MCF 10A (cell line): ENCODE measurements at regions not wholly inside any gene's neighbourhood (a gene's known extent, or its start where the extent isn't known, plus 50 kb on each side); places are given as distances from the start of the nearest gene placed in this dataset.

Experiments
- BruUV-seq: library from RNA; stranded (reverse); fragments of 400-500 nt; replicated peaks from 2 replicates; lab custom pipeline; 2021; lab: Mats Ljungman, UMichigan
- CTCF ChIA-PET: fragments of 300-600 bp; sonication (Branson Sonifier 250); formaldehyde crosslinking; extraction: SDS; loops from one replicate; lab custom pipeline; 2021; ENCODE audit warnings: antibody characterized with exemption, inconsistent platforms; lab: Yijun Ruan, JAX
- POLR2A ChIA-PET: fragments of 300-600, 350-650 bp; sonication (Branson Sonifier 250); formaldehyde crosslinking; extraction: SDS; loops from one replicate; lab custom pipeline; 2020; ENCODE audit warnings: antibody characterized with exemption, inconsistent platforms; lab: Yijun Ruan, JAX
- DNase-seq: peaks from one replicate; pipeline ENCODE4 v3.0.0-alpha.2; 2018; ENCODE audit not compliant: unreplicated experiment
- H3K27ac Mint-ChIP-seq: one replicate; pipeline ENCODE4 v1.8.0; 2022; ENCODE audit warnings: mild to moderate bottlenecking, low read depth, mixed read lengths; ENCODE audit not compliant: unreplicated experiment
- H3K27me3 Mint-ChIP-seq: one replicate; pipeline ENCODE4 v1.8.0; 2022; ENCODE audit warnings: mixed read lengths; ENCODE audit not compliant: insufficient read depth, unreplicated experiment
- H3K36me3 Mint-ChIP-seq: one replicate; pipeline ENCODE4 v1.8.0; 2022; ENCODE audit warnings: mild to moderate bottlenecking, moderate library complexity, mixed read lengths; ENCODE audit not compliant: insufficient read depth, unreplicated experiment
- H3K4me1 Mint-ChIP-seq: one replicate; pipeline ENCODE4 v1.8.0; 2022; ENCODE audit warnings: mixed read lengths; ENCODE audit not compliant: insufficient read depth, unreplicated experiment
- H3K4me3 Mint-ChIP-seq: one replicate; pipeline ENCODE4 v1.8.0; 2022; ENCODE audit warnings: mild to moderate bottlenecking, moderate library complexity, mixed read lengths; ENCODE audit not compliant: unreplicated experiment
- H3K9me3 Mint-ChIP-seq: one replicate; pipeline ENCODE4 v1.8.0; 2022; ENCODE audit warnings: mixed read lengths; ENCODE audit not compliant: unreplicated experiment
- intact Hi-C: fragments of 100-400 bp; cut with micrococcal nuclease; formaldehyde crosslinking; loops from 2 replicates; pipeline ENCODE4 v1.14.1; 2022
- TF ChIP-seq, protein P1 (sequence below): fragments of 200-600 bp; IDR thresholded peaks from one replicate; pipeline ENCODE4 v1.8.0; 2022; ENCODE audit warnings: antibody characterized with exemption, mild to moderate bottlenecking; ENCODE audit not compliant: unreplicated experiment

DNA sequence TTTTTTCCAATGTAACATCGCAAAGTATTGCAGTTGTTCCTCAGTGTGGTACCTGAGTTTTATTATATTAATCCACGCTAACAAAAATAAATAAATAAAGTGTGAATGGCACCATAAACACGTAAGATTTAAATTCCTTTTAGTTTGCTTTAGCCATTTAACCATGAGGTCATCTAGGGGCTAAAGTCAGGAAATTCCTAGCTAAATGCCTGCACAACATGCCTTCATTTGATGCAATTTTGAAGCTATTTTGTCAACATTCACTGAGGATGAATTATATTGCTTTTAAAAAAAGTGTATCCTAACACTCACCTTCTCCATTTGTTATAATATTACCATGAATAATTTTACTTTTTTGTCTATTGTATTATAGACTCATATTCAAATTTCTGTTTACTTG is 714.4 kb downstream of the GATA3 start:
- BruUV-seq = no TSS peak
- ChIA-PET CTCF (interaction anchor here (0.9 kb wide), 1 partner anchor 26 kb away, joined by 5 read pairs; no protein-coding TSS in a partner anchor), POLR2A (interaction anchor here (0.6 kb wide), 1 partner anchor 51 kb away, joined by 5 read pairs; no protein-coding TSS in a partner anchor)
- Mint-ChIP-seq H3K36me3 (no peaks in the 10 kb centered on the region), H3K27ac (no peak overlapping the region), H3K9me3 (no peaks in the 10 kb centered on the region), H3K4me1 (peaks cover 4% of the 10 kb centered on the region), H3K27me3 (no peaks in the 10 kb centered on the region), H3K4me3 (no peak overlapping the region)
- TF ChIP-seq, protein P1, sequence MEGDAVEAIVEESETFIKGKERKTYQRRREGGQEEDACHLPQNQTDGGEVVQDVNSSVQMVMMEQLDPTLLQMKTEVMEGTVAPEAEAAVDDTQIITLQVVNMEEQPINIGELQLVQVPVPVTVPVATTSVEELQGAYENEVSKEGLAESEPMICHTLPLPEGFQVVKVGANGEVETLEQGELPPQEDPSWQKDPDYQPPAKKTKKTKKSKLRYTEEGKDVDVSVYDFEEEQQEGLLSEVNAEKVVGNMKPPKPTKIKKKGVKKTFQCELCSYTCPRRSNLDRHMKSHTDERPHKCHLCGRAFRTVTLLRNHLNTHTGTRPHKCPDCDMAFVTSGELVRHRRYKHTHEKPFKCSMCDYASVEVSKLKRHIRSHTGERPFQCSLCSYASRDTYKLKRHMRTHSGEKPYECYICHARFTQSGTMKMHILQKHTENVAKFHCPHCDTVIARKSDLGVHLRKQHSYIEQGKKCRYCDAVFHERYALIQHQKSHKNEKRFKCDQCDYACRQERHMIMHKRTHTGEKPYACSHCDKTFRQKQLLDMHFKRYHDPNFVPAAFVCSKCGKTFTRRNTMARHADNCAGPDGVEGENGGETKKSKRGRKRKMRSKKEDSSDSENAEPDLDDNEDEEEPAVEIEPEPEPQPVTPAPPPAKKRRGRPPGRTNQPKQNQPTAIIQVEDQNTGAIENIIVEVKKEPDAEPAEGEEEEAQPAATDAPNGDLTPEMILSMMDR = no peak
- intact Hi-C loops = no loop called here
- no peak for DNase-seq

DNA sequence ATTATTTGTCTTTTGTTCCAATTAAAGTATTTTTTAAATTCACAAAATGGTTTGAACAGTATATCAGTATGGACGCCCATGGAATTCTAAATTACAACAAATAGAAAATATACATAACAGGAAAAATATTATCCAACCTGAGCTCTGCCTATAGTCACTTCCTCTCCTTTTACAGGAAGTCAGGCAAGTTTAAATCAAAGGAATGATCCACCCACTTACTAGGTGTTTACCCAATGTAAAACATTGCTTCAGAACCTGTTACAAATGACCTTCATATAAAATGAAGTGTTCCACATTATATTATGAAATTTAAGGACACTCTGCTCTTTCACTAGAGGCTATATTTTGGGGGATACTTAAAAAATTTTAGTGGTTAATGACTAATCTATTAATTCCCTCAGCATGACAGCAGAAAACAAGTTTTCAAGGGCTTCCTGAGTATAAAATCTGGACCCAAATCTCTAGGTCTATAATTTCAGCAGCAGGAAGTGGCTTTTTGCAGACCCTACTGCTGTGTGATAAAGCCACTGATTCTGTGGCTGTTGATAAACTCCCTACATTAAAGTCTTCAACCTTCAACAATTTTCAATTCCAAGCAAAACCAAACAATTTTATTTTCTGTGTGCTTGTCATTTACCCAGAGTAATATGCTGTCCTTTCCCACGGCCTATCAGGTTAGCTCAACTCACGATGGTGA is 722.6 kb downstream of the GATA3 start:
- Mint-ChIP-seq H3K36me3 (no peaks in the 10 kb centered on the region), H3K27me3 (no peaks in the 10 kb centered on the region), H3K27ac (no peak overlapping the region), H3K4me3 (no peak overlapping the region), H3K4me1 (no peaks in the 10 kb centered on the region), H3K9me3 (no peaks in the 10 kb centered on the region)
- TF ChIP-seq, protein P1 = no peak
- intact Hi-C loops = no loop called here
- no peak for DNase-seq
- no TSS peak for BruUV-seq
- CTCF ChIA-PET = no interaction called here
- POLR2A ChIA-PET = interaction anchor here (0.6 to 1.5 kb wide), 3 partner anchors 11 to 409 kb away, joined by 3 to 5 read pairs (median 3); no protein-coding TSS in a partner anchor

DNA sequence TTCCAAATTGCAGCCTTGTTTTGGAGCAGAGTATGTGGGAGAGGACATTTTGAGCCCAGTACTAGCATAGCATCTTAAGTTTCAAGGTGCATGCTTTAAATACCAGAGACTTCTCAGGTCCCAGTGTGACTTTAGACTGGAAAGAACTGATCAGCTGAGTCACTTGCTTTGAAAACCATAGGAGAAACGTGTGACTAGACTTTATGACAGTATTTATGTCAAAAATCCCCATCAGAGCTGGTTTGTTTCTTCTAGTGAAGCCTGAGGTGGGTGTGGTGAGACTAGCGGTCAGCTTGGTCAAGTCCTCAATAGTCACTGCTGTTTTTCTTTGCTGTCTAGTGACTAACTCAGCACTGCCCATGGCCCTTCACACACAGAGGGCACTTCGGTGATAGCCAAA is 724.2 kb downstream of the GATA3 start:
- intact Hi-C loops = no loop called here
- DNase-seq = no peak
- TF ChIP-seq, protein P1 = no peak
- Mint-ChIP-seq H3K4me3 (no peak overlapping the region), H3K4me1 (no peaks in the 10 kb centered on the region), H3K27me3 (no peaks in the 10 kb centered on the region), H3K27ac (no peak overlapping the region), H3K9me3 (no peaks in the 10 kb centered on the region), H3K36me3 (no peaks in the 10 kb centered on the region)
- BruUV-seq = no TSS peak
- CTCF ChIA-PET = no interaction called here
- POLR2A ChIA-PET = interaction anchor here (0.6 kb wide), 1 partner anchor 246 kb away, joined by 3 read pairs; no protein-coding TSS in a partner anchor

DNA sequence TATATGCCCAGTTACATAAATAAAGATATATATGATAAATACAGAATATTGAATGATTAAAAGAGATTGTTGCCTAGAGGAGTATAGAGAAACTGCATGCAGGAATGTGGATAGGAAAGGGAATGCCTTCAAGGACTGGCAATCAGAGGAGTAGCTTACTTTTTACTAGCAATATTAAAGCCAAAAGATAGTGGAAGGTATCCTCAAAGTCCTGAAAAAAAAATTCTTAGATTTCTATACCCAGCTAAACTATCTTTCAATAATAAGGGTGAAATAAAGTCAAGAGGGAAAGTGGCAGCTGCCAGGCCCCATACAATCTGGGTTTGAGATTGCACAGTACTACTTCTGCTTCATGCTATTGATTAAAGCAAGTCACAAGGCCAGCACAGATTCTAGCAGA is 733.2 kb downstream of the GATA3 start:
- BruUV-seq = no TSS peak
- Mint-ChIP-seq H3K4me3 (no peak overlapping the region), H3K27ac (no peak overlapping the region), H3K27me3 (no peaks in the 10 kb centered on the region), H3K9me3 (no peaks in the 10 kb centered on the region), H3K36me3 (no peaks in the 10 kb centered on the region), H3K4me1 (no peaks in the 10 kb centered on the region)
- intact Hi-C loops = no loop called here
- TF ChIP-seq, protein P1 = no peak
- ChIA-PET POLR2A (interaction anchor here (0.6 to 1.4 kb wide), 2 partner anchors 11 to 844 kb away, joined by 3 read pairs; no protein-coding TSS in a partner anchor), CTCF (interaction anchor here (0.6 kb wide), 1 partner anchor 9 kb away, joined by 3 read pairs; no protein-coding TSS in a partner anchor)
- no peak for DNase-seq
